ENCODE measurements at regions not wholly inside any gene's neighbourhood (a gene's known extent, or its start where the extent isn't known, plus 50 kb on each side); places are given as distances from the start of the nearest gene placed in this dataset.

DNA sequence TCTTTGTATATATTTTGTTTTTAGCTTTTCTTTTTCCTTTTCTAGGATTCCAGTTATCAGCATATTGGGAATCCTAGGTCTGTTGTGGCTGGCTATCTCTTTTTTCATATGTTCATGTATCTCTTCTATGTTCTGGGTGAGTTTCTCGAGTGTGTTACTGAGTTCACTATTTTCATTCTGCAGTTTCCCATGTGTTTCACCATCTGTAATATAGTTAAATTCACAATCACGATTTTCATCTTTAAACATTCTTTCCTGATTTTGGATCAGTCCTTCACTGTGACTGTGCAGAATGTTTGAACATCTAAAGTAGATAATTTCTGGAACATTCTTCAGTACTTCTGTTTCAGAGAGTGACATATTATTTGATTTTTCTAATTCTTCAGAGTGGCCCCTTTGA, 862.1 kb downstream of the OLFM4 start:
- DNase-seq: no peak

DNA sequence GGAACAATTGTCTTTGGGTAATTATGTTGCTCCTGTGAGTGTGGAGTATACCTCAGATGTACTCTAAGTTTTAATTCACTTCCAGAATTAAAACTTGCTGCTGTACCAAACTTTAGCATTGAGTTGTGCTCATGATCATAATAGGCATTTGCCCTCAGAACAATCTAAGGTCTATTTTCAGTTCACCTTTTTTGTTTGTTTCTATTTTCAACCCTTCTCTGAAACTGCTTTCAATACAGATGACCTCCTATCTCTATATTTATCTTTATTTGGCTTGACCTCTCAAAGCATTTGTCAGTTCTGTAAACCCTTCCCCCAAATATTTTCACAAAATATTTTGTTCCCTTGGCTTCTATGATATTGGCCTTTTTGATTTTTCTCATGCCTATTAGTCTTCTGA, 873.0 kb downstream of the OLFM4 start:
- no peak for DNase-seq

GRCh38 chr13:53907891-53908290, 879.3 kb downstream of the OLFM4 start:
- DNase-seq: no peak

- no peak for DNase-seq
These were observed 892.3 kb downstream of the OLFM4 start for GRCh38 chr13:53920916-53921315.

DNA sequence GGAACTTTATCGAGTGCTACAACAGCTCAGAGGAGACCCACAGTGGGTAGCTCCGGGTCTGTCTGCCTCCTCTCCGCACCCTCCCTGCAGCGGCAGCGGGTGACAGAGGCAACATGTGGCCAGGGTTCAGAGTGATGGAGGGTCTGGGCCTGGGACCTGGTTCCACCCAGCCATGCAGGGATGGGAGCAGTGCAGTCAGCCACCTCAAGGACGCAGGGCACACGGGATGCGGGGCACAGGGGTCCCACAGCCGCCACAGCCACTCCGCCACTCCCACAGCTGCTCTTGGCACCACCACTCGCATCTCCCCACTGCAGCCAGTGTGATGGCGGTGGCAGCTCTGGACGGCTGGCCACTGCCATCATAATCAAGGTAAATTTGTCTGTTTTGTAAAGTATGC, 892.9 kb downstream of the OLFM4 start:
- no peak for DNase-seq

DNA sequence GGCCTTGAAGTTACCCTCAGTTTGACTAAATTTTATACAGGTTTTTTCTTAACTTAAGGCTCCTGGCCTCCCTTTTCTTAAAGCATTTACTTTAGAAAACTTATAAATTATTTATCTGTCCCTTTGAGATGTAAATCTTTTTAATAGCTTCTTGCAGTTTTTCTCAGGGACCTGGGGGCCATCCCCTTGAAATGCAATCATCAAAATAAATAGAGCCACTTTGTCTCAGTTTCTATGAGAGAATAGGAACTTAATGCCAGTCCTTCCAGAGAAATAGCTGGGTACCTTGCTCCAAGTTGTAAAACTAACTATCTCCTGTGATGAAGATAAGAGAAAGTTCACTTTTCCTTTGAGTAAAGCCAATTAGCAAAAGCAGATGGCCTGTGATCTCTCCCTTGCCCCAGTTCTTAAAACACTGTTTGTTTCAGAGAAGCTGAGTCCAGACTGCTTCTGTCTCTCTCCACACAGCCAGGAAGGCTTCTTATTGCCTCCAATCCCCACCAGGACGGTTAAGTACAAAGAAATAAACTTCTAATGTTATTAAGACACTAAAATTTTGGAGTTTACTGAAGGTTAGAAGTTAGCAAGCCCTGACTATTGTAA, 913.1 kb downstream of the OLFM4 start:
- DNase-seq: no peak

GRCh38 chr13:53946500-53946899, 917.9 kb downstream of the OLFM4 start:
- no peak for DNase-seq

GRCh38 chr13:53953183-53953582, 924.6 kb downstream of the OLFM4 start:
- DNase-seq: no peak
